GM11168 (cell line): ENCODE measurements at regions not wholly inside any gene's neighbourhood (a gene's known extent, or its start where the extent isn't known, plus 50 kb on each side); places are given as distances from the start of the nearest gene placed in this dataset.
"Not testable (repeated sequence)": the region's sequence is repeated elsewhere in the genome, so short reads cannot be mapped to it uniquely, and the experiment has no call there.

Experiments
- in situ Hi-C: fragments of 300-500 bp; cut with MboI; formaldehyde crosslinking; loops from one replicate; pipeline ENCODE4 v1.12.0; 2022; ENCODE audit warnings: low sequenced_read_pairs; ENCODE audit not compliant: unreplicated experiment

GRCh38 chr6:74891349-74891831 lies 314.5 kb downstream of the COL12A1 start:
- in situ Hi-C loops: no loop called here

- in situ Hi-C loops: no loop called here
Measured at GRCh38 chr6:74889635-74890034, 316.2 kb downstream of the COL12A1 start.

GRCh38 chr6:74888741-74889140 lies 317.1 kb downstream of the COL12A1 start:
- in situ Hi-C loops: not testable (repeated sequence)

GRCh38 chr6:74879976-74880375 lies 325.9 kb downstream of the COL12A1 start:
- in situ Hi-C loops: no loop called here

GRCh38 chr6:74879234-74879633 lies 326.6 kb downstream of the COL12A1 start:
- in situ Hi-C loops: no loop called here

GRCh38 chr6:74875193-74875592 lies 330.7 kb downstream of the COL12A1 start:
- in situ Hi-C loops: no loop called here

GRCh38 chr6:74872754-74873476 lies 332.9 kb downstream of the COL12A1 start:
- in situ Hi-C loops: no loop called here

GRCh38 chr6:74871757-74872156 lies 334.1 kb downstream of the COL12A1 start:
- in situ Hi-C loops: no loop called here

GRCh38 chr6:74870403-74870802 lies 335.4 kb downstream of the COL12A1 start:
- in situ Hi-C loops: no loop called here

- in situ Hi-C loops: no loop called here
Measured at GRCh38 chr6:74867291-74867690, 338.6 kb downstream of the COL12A1 start.

GRCh38 chr6:74863968-74864367 lies 341.9 kb downstream of the COL12A1 start:
- in situ Hi-C loops: no loop called here

GRCh38 chr6:74860456-74860855 lies 345.4 kb downstream of the COL12A1 start:
- in situ Hi-C loops: no loop called here

- in situ Hi-C loops: no loop called here
Measured at GRCh38 chr6:74857157-74857556, 348.7 kb downstream of the COL12A1 start.

GRCh38 chr6:74853991-74854390 lies 351.9 kb downstream of the COL12A1 start:
- in situ Hi-C loops: no loop called here

- in situ Hi-C loops: no loop called here
Measured at GRCh38 chr6:74851596-74851995, 354.3 kb downstream of the COL12A1 start.

- in situ Hi-C loops: no loop called here
Measured at GRCh38 chr6:74840953-74841352, 364.9 kb downstream of the COL12A1 start.

GRCh38 chr6:74834967-74835366 lies 370.9 kb downstream of the COL12A1 start:
- in situ Hi-C loops: no loop called here

- in situ Hi-C loops: no loop called here
Measured at GRCh38 chr6:74826263-74826662, 379.6 kb downstream of the COL12A1 start.

GRCh38 chr6:74814440-74814839 lies 391.4 kb downstream of the COL12A1 start:
- in situ Hi-C loops: no loop called here

- in situ Hi-C loops: no loop called here
Measured at GRCh38 chr6:74807674-74808073, 398.2 kb downstream of the COL12A1 start.

GRCh38 chr6:74805916-74806696 lies 399.7 kb downstream of the COL12A1 start:
- in situ Hi-C loops: no loop called here
